ENCODE measurements at regions not wholly inside any gene's neighbourhood (a gene's known extent, or its start where the extent isn't known, plus 50 kb on each side); places are given as distances from the start of the nearest gene placed in this dataset.

GRCh38 chr9:130755377-130756007 is 61.9 kb downstream of the EXOSC2 start:
- no peak for TF ChIP-seq CTCF (IDR thresholded peaks at IDR 0.05)
- TF ChIP-seq POLR2AphosphoS5 (IDR thresholded peaks at IDR 0.05; ENCODE audit: insufficient read depth in 1 of 2, low read depth in 1 of 2) = no peak
- TF ChIP-seq POLR2A (IDR thresholded peaks at IDR 0.05) = no peak

All from vagina (tissue), 2 donors.